PC-9 (cell line): ENCODE measurements at regions not wholly inside any gene's neighbourhood (a gene's known extent, or its start where the extent isn't known, plus 50 kb on each side); places are given as distances from the start of the nearest gene placed in this dataset.

Experiments used
- BruUV-seq: library from RNA; stranded (reverse); fragments of 400-500 nt; replicated peaks from 2 replicates; lab custom pipeline; 2021; lab: Mats Ljungman, UMichigan
- CTCF ChIA-PET: fragments of 300-600 bp; sonication (Branson Sonifier 250); formaldehyde crosslinking; loops from one replicate; lab custom pipeline; 2022; ENCODE audit warnings: antibody characterized with exemption; lab: Charles Lee
- POLR2A ChIA-PET: fragments of 300-600 bp; sonication (Branson Sonifier 250); formaldehyde crosslinking; loops from one replicate; lab custom pipeline; 2022; ENCODE audit warnings: antibody characterized with exemption; ENCODE audit not compliant: unreplicated experiment; lab: Charles Lee
- DNase-seq, 2 experiments: peaks; one replicate each; pipeline versions ENCODE4 v3.0.0 to v3.0.0-alpha.2; 2015 to 2022; ENCODE audit warnings: mixed read lengths in 1 of 2
- H2AFZ ChIP-seq: fragments of 200-600 bp; sonication (generic); 2 replicates; pipeline ENCODE4 v1.8.1; 2017; ENCODE audit warnings: antibody characterized with exemption
- H3F3A ChIP-seq: fragments of 200-600 bp; sonication (generic); 2 replicates; pipeline ENCODE4 v1.8.1; 2017; ENCODE audit warnings: antibody characterized with exemption, mild to moderate bottlenecking, low read depth; ENCODE audit not compliant: insufficient read depth
- H3K27ac ChIP-seq: fragments of 200-600 bp; sonication (generic); 2 replicates; pipeline ENCODE4 v1.6.1; 2016; ENCODE audit warnings: mixed run types
- H3K27me3 ChIP-seq: fragments of 200-600 bp; sonication (generic); 2 replicates; pipeline ENCODE4 v1.6.1; 2016; ENCODE audit warnings: low read depth, mixed run types; ENCODE audit not compliant: insufficient read depth
- H3K36me3 ChIP-seq: fragments of 200-600 bp; sonication (generic); 2 replicates; pipeline ENCODE4 v1.6.1; 2016; ENCODE audit warnings: low read depth, mixed run types
- H3K4me1 ChIP-seq: fragments of 200-600 bp; sonication (generic); replicated peaks from 2 replicates; pipeline ENCODE4 v1.6.1; 2016; ENCODE audit warnings: mixed run types; ENCODE audit not compliant: insufficient read depth
- H3K4me2 ChIP-seq: fragments of 200-600 bp; sonication (generic); 2 replicates; pipeline ENCODE4 v1.6.1; 2017; ENCODE audit warnings: mixed run types
- H3K4me3 ChIP-seq: fragments of 200-600 bp; sonication (generic); 2 replicates; pipeline ENCODE4 v1.6.1; 2016; ENCODE audit warnings: mixed run types
- H3K79me2 ChIP-seq: fragments of 200-600 bp; sonication (generic); 2 replicates; pipeline ENCODE4 v1.6.1; 2017; ENCODE audit warnings: low read depth, mixed run types
- H3K9me2 ChIP-seq: fragments of 200-600 bp; sonication (generic); 2 replicates; pipeline ENCODE4 v1.8.1; 2017; ENCODE audit warnings: mild to moderate bottlenecking; ENCODE audit not compliant: insufficient read depth
- H3K9me3 ChIP-seq: fragments of 200-600 bp; sonication (generic); 2 replicates; pipeline ENCODE4 v1.8.1; 2016; ENCODE audit warnings: low read depth; ENCODE audit not compliant: insufficient read depth
- H4K20me1 ChIP-seq: fragments of 200-600 bp; sonication (generic); 2 replicates; pipeline ENCODE4 v1.8.1; 2017; ENCODE audit not compliant: insufficient read depth
- CTCF ChIP-seq: fragments of 200-600 bp; sonication (generic); conservative IDR thresholded peaks from 2 replicates; pipeline ENCODE4 v1.6.1; 2017; ENCODE audit warnings: mixed run types, antibody characterized with exemption, mild to moderate bottlenecking, moderate library complexity
- EZH2 ChIP-seq: fragments of 200-600 bp; sonication (generic); IDR thresholded peaks from 2 replicates; pipeline ENCODE4 v1.8.0; 2017; ENCODE audit warnings: antibody characterized with exemption, low read depth
- intact Hi-C: fragments of 100-400 bp; cut with micrococcal nuclease; formaldehyde crosslinking; loops from one replicate; pipeline ENCODE4 v1.10.0; 2022; ENCODE audit not compliant: unreplicated experiment

DNA sequence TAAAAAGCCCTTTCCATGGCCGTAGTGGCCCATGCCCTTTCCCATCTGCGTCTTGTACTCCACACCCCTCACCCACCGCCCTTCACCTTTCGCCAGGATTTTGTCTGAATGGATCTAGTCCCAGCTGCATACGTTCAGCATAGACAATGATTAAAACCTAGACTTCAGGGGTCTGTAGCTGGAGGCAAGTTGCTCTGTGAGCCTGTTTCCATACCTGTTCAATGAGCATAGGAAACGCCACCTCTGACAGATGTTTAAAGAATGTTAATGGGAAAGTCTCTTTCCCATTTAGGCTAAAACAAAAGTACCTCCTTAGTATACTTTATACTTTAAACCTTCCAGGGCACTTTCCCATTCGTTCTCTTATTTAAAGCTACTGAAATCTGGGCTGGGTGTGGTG is 105.7 kb downstream of the SPRY4 start:
- Histone ChIP-seq H4K20me1 (no peaks in the 10 kb centered on the region), H3K9me2 (no peaks in the 10 kb centered on the region), H3K9me3 (no peaks in the 10 kb centered on the region), H2AFZ (no peak overlapping the region), H3K36me3 (no peaks in the 10 kb centered on the region), H3F3A (peaks cover 29% of the 10 kb centered on the region; the same call in 1 of the 2 replicates), H3K4me3 (no peak overlapping the region), H3K4me2 (no peak overlapping the region), H3K4me1 (peaks cover 63% of the 10 kb centered on the region), H3K27ac (no peak overlapping the region), H3K27me3 (no peaks in the 10 kb centered on the region), H3K79me2 (no peaks in the 10 kb centered on the region)
- TF ChIP-seq EZH2 (no peak), CTCF (no peak)
- BruUV-seq: no TSS peak
- POLR2A ChIA-PET: interaction anchor here (0.6 to 0.9 kb wide), 2 partner anchors 32 to 45 kb away, joined by 3 to 7 read pairs; no protein-coding TSS in a partner anchor
- CTCF ChIA-PET: no interaction called here
- intact Hi-C loops: loop anchor here (5.0 kb wide), 2 partner anchors 52 to 58 kb away; no protein-coding TSS in a partner anchor
- no peak for DNase-seq

DNA sequence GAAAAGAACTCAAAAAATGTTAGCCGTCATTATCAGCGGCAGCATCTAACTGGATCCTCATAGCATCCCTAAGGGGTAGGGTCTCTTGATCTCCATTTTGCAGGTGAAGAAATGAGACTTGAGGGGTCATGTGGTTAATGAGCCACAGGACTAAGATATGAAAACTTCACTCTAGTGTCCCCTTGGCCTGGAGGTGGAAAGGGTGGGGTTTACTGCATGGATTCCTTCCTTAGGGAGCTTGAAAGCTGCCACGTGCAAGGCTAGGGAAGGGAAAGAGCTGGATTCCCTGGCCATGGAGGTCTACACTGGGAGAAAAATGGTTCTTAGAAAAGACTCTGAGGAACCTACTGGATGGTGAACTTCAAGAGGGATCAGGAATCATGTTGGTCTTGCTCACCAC is 107.9 kb downstream of the SPRY4 start:
- H3K4me3 ChIP-seq: no peak overlapping the region
- H3K27me3 ChIP-seq: no peaks in the 10 kb centered on the region
- no peaks in the 10 kb centered on the region for H3K9me3 ChIP-seq
- ChIA-PET POLR2A (no interaction called here), CTCF (interaction anchor here (0.6 kb wide), 1 partner anchor 12 kb away, joined by 3 read pairs; no protein-coding TSS in a partner anchor)
- intact Hi-C loops: loop anchor here (1.0 to 5.0 kb wide), 4 partner anchors 50 to 331 kb away; partner anchors contain the start of gene SPRY4
- H4K20me1 ChIP-seq: no peaks in the 10 kb centered on the region
- 0 out of 2 replicates have a peak overlapping the region, but pooled peaks have one; percentile 66 for H3K4me2 ChIP-seq
- H3K27ac ChIP-seq: no peak overlapping the region
- TF ChIP-seq CTCF: no peak
- no peak for TF ChIP-seq EZH2
- H2AFZ ChIP-seq: no peak overlapping the region
- no peaks in the 10 kb centered on the region for H3K79me2 ChIP-seq
- H3K4me1 ChIP-seq: peaks cover 46% of the 10 kb centered on the region
- peaks cover 15% of the 10 kb centered on the region; the same call in 1 of the 2 replicates for H3F3A ChIP-seq
- no peaks in the 10 kb centered on the region for H3K36me3 ChIP-seq
- no TSS peak for BruUV-seq
- H3K9me2 ChIP-seq: no peaks in the 10 kb centered on the region
- no peak for DNase-seq

DNA sequence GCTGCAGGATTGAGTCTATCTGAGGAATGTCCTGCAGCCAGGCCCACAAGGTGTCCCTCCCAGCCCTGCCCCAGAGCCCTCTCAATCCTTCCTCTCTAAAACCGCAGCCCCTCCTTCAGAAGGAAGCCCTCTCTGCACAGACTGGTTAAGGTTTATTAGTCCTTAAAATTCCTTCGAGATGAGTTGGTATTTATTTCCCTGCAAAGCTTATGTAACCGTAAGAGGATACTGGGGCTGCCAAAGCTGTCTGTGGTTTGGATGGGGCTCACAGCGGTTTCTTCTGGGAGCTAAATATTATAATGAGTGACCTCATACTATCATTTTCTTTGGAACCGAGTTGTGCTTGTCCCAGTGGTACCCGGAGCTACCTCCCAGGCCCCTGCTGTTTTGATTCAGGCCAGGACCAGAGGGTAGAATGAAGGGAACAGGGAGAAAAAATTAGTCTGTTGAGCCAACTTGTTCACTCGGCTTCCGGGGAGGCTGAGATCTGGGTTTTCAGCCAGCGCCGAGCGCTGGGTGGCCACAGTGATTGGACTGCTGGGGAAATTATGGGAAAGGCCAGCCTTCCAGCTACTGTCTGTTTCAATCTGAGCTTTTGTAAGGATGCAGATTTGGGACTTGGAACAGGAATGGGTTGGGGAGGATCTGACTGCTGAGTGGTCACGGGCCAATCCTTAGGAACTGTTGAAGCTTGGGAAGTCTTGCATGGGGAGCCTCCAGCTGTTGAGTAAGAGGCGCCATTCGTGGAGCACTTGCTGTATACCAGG is 107.5 kb downstream of the NDFIP1 start:
- no peaks in the 10 kb centered on the region for H3K9me2 ChIP-seq
- no peaks in the 10 kb centered on the region for H3K9me3 ChIP-seq
- H3K4me2 ChIP-seq: peak overlapping the region; percentile 66
- peaks cover 8% of the 10 kb centered on the region; the same call in 1 of the 2 replicates for H3F3A ChIP-seq
- no peaks in the 10 kb centered on the region for H4K20me1 ChIP-seq
- no peaks in the 10 kb centered on the region for H3K36me3 ChIP-seq
- H3K4me1 ChIP-seq: peaks cover 41% of the 10 kb centered on the region
- no peak overlapping the region for H2AFZ ChIP-seq
- intact Hi-C loops: loop anchor here (1.0 to 5.0 kb wide), 5 partner anchors 49 to 332 kb away; partner anchors contain the start of gene SPRY4
- DNase-seq: peak; percentile 83 to 99
- TSS peak; percentile 97 for BruUV-seq
- ChIA-PET CTCF (interaction anchor here (0.6 to 0.7 kb wide), 3 partner anchors 11 to 100 kb away, joined by 3 to 10 read pairs (median 5); no protein-coding TSS in a partner anchor), POLR2A (interaction anchor here (0.6 to 0.7 kb wide), 4 partner anchors 8 to 1972 kb away, joined by 3 to 11 read pairs (median 4); no protein-coding TSS in a partner anchor)
- TF ChIP-seq CTCF (no peak), EZH2 (no peak)
- H3K27ac ChIP-seq: peak overlapping the region; percentile 62
- no peaks in the 10 kb centered on the region for H3K79me2 ChIP-seq
- H3K4me3 ChIP-seq: peak overlapping the region; percentile 34; the same call in 1 of the 2 replicates
- H3K27me3 ChIP-seq: no peaks in the 10 kb centered on the region
